ENCODE measurements at regions not wholly inside any gene's neighbourhood (a gene's known extent, or its start where the extent isn't known, plus 50 kb on each side); places are given as distances from the start of the nearest gene placed in this dataset.

- DNase-seq, result no peak
- ATAC-seq, result no peak
- intact Hi-C loops (cut with micrococcal nuclease), result no loop called here
These were observed 173.9 kb upstream of the S100G start for GRCh38 chrX:16476009-16476408.

DNA sequence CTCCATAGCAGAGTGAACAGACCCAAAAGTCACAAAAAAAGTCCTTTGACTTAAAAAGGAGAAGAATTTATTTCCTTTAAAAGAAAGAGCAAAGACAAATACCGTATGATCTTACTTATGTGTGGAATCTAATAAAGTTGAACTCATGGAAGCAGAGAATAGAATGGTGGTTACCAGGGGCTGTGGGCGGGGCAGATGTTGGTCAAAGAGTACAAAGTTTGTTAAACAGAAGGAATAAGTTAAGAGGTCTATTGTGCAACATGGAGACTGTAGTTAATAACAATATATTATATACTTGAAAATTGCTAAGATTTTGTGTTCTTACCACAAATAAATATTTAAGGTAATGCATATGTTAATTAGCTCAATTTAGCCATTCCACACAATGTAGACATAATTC, 173.3 kb upstream of the S100G start:
- DNase-seq (no peak), ATAC-seq (no peak)
- intact Hi-C loops (cut with micrococcal nuclease), result no loop called here

DNA sequence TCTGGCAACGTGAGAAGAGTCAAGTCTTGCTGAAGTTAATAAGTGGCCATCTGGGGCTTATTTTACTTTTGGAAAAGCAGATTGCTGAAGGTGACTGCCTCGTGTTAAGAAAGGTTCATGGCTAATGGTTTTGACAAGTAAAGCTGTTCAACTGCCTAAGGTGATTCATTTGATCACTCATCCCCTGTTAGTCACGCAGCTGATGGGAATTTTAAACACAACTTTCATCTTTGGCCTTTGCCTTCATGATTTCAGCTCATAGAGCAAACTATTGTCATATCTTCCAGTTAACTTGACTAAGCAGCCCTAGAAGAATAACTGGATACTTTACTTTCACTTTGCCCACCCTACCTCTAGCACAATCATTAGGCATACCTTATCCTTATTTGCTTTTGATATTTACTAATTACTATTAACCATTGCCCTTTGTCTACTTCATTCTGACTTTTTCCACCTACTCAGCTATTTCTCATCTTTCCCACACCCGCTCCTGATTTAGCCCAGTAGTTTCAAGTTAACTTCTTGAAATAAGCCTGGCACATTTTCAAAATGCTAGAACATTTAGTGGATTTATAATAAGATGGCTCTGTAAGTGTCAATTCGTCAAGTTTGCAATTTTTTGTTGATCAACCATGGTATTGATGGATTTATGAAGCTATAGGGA, 170.6 kb upstream of the S100G start:
- intact Hi-C loops (cut with micrococcal nuclease), result no loop called here
- DNase-seq (no peak), ATAC-seq (no peak)

- intact Hi-C loops (cut with micrococcal nuclease), result no loop called here
- no peak for ATAC-seq
- no peak for DNase-seq
These were observed 169.9 kb upstream of the S100G start for GRCh38 chrX:16480049-16480448.

DNA sequence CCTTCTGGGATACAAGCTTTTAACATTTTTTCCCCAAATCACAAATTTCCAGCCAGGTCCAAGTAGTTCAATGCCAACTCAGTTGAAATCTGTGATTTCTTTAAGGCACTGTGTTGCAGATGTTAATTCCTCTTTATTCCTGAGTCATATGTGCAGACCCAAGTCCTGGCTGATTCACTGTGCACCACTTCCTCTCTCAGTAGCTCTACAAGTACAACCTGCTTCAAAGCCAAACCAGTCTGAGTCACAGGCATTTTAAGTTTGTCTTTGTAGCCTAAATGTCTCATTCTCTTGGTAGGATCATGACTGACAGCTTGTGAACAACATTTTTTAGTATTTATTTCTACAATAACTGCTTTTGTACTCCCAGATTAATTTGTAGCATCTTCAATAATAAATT, 165.6 kb upstream of the S100G start:
- intact Hi-C loops (cut with micrococcal nuclease), result no loop called here
- peak; percentile 22 for ATAC-seq

GRCh38 chrX:16487620-16488385, 162.2 kb upstream of the S100G start:
- ATAC-seq (no peak), DNase-seq (no peak)
- intact Hi-C loops (cut with micrococcal nuclease), result no loop called here

More for the DNA sequence above, 165.6 kb upstream of the S100G start:
- no peak for DNase-seq

DNA sequence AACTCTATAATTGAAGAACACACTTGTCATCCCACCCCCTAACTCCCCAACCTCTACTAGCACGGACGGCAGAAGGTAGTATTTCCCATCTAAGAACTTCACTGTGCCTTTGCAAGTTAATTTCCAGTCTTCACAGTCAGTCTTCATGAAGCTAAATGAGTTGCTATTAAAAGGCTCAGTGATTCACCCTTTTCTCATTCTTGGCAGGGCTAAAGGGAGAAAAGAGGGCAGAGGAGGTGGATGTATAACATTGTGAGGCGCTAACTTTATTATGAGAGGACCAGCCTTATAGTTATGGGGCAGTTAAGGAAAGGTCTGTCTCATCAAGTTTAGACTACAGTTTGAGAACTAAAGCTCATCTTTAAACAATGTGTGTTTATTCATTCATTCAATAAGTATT, 161.0 kb upstream of the S100G start:
- intact Hi-C loops (cut with micrococcal nuclease), result no loop called here
- no peak for DNase-seq
- ATAC-seq, result no peak

DNA sequence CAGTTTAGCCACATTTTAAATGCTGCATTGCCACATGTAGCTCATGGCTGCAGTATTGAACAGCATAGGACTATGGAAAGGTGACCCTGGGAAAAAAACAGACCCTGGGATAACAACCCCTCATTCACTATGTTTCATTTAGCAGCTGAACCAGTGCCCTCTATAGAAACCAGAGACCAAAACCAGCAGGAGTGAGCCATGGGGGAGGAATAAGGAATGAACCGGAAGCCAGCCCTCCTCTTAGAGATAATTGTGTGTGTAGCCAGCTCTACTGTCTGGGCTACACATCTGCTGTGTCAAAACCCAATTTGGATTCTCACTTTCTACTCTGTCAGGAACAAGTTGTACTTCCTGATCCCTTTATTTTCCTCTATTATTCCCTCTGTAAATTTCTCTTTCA, 158.5 kb upstream of the S100G start:
- intact Hi-C loops (cut with micrococcal nuclease), result no loop called here
- DNase-seq, result no peak
- no peak for ATAC-seq

- intact Hi-C loops (cut with micrococcal nuclease), result no loop called here
- no peak for DNase-seq
- ATAC-seq, result no peak
These were observed 153.8 kb upstream of the S100G start for GRCh38 chrX:16496175-16496574.

- DNase-seq (no peak), ATAC-seq (no peak)
- intact Hi-C loops (cut with micrococcal nuclease), result no loop called here
These were observed 137.9 kb upstream of the S100G start for GRCh38 chrX:16511796-16512776.

GRCh38 chrX:16516232-16516876, 133.6 kb upstream of the S100G start:
- ATAC-seq (no peak), DNase-seq (no peak)
- intact Hi-C loops (cut with micrococcal nuclease), result no loop called here

DNA sequence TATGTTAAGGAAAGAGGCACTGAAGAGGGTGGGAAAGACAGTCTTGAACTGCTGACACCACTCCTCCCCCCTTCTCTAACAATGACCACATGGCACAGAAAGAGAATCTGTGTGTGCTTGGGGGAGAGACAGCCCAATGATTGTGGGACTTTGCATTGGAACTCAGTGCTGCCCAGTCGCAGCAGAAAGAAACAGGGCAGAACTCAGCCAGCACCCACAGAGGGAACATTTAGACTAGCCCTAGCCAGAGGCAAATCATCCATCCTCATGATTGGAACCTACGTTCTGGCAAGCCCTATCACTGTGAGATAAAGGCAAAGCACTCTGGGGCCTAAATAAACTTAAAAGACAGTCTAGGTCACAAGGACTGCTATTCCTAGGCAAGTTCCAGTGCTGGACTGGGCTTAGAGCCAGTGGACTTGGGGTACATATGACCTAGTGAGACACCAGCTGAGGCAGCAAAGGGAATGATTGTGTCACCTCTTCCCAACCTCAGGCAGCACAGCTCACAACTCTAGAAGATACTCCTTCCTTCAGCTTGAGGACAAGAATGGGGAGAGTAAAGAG, 132.8 kb upstream of the S100G start:
- intact Hi-C loops (cut with micrococcal nuclease), result no loop called here
- ATAC-seq (peak; percentile 99), DNase-seq (peak; percentile 35)

GRCh38 chrX:16518131-16518530, 131.8 kb upstream of the S100G start:
- no peak for ATAC-seq
- DNase-seq, result no peak
- intact Hi-C loops (cut with micrococcal nuclease), result no loop called here

- intact Hi-C loops (cut with micrococcal nuclease), result no loop called here
- DNase-seq, result no peak
- no peak for ATAC-seq
These were observed 125.6 kb upstream of the S100G start for GRCh38 chrX:16524316-16524715.

- DNase-seq (no peak), ATAC-seq (no peak)
- intact Hi-C loops (cut with micrococcal nuclease), result no loop called here
These were observed 124.0 kb upstream of the S100G start for GRCh38 chrX:16526003-16526402.

- no peak for DNase-seq
- intact Hi-C loops (cut with micrococcal nuclease), result no loop called here
- no peak for ATAC-seq
These were observed 121.3 kb upstream of the S100G start for GRCh38 chrX:16528620-16529019.
